ENCODE measurements at regions not wholly inside any gene's neighbourhood (a gene's known extent, or its start where the extent isn't known, plus 50 kb on each side); places are given as distances from the start of the nearest gene placed in this dataset.

DNA sequence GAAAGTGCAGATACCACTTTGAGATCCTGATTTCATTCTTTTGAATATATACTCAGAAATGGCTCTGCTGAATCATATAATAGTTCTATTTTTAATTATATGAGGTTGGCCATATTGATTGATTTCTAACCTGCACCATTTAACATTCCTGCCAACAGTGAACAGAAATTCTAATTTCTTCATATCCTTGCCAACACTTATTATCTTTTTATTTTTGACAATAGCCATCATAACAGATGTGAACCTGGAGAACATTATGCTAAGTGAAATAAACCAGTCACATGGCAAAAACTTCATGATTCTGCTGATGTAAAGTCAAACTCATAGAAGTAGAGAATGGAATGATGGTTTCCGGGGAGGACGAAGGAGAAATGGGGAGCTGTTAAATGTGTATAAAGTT, 344.5 kb upstream of the CYRIA start:
- H3K27me3 ChIP-seq = no peaks in the 10 kb centered on the region
- H3K4me1 ChIP-seq (ENCODE audit: low read depth) = no peaks in the 10 kb centered on the region
- no peak for DNase-seq (ENCODE audit: low read depth in 1 of 2, low spot score in 1 of 2)
- H3K27ac ChIP-seq = no peak overlapping the region
- no peak overlapping the region for H3K4me3 ChIP-seq
- no peaks in the 10 kb centered on the region for H3K9me3 ChIP-seq (ENCODE audit: low read depth)
- H3K36me3 ChIP-seq = no peaks in the 10 kb centered on the region
- TF ChIP-seq, protein P1, sequence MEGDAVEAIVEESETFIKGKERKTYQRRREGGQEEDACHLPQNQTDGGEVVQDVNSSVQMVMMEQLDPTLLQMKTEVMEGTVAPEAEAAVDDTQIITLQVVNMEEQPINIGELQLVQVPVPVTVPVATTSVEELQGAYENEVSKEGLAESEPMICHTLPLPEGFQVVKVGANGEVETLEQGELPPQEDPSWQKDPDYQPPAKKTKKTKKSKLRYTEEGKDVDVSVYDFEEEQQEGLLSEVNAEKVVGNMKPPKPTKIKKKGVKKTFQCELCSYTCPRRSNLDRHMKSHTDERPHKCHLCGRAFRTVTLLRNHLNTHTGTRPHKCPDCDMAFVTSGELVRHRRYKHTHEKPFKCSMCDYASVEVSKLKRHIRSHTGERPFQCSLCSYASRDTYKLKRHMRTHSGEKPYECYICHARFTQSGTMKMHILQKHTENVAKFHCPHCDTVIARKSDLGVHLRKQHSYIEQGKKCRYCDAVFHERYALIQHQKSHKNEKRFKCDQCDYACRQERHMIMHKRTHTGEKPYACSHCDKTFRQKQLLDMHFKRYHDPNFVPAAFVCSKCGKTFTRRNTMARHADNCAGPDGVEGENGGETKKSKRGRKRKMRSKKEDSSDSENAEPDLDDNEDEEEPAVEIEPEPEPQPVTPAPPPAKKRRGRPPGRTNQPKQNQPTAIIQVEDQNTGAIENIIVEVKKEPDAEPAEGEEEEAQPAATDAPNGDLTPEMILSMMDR (IDR thresholded peaks at IDR 0.05; ENCODE audit: low read depth, low read length) = no peak

DNA sequence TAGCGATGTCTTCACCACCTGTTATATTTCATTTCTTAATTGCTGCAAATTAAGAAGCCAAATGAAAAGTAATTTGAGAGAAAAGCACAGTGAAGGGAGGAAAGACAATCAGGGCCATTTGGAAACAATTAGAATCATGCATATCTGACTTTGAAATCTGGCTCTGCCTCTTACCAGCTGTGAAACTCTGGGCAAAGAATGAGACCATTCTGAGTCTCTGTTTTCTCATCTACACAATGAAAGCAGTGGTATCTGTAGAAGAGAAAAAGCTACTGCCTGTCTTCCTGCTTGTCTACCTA, 334.5 kb upstream of the CYRIA start:
- Histone ChIP-seq H3K27me3 (no peaks in the 10 kb centered on the region), H3K4me3 (no peak overlapping the region)
- TF ChIP-seq, protein P1 (IDR thresholded peaks at IDR 0.05; ENCODE audit: low read depth, low read length) = no peak

DNA sequence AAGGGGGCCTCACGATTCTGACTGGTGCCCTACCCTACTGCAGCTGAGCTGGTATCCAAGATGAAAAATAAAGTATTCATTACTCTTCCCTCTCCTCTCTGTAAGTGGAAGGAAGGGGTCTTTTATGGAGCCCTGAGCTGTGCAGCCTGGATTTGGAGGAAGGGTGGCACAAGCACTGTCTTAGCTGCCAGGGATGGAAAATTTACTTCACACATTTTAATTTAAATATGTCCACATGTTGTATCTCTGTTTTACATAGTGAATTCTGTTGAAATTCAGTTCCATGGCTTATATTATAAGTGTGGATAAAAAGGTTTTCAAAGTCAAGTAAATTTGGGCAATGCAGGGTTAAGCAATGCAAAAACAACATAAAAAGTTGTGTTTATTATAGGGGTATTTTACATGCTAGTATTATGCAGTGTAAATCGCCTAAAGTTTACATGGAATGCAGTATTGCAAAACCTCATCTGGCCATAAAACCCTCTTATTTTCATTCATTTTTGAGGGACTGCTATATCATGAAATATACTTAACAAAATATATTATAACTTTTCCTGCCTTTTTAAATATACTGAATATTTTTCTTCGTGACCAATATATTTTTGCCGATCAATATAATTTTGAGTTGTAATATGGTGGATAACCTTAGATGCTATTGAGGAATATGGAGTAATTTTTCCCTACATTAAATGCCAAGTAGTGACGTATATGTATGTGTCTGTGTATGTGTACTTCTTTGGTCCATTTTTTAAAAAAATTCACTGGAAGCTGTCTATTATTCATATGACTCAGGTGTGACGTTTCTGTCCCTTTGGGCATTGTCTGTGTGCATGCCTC, 333.9 kb upstream of the CYRIA start:
- TF ChIP-seq, protein P1 (IDR thresholded peaks at IDR 0.05; ENCODE audit: low read depth, low read length) = no peak
- Histone ChIP-seq H3K9me3 (ENCODE audit: low read depth) (no peaks in the 10 kb centered on the region), H3K4me1 (ENCODE audit: low read depth) (no peaks in the 10 kb centered on the region), H3K36me3 (no peaks in the 10 kb centered on the region), H3K27ac (no peak overlapping the region), H3K4me3 (no peak overlapping the region), H3K27me3 (no peaks in the 10 kb centered on the region)
- DNase-seq (ENCODE audit: low read depth in 1 of 2, low spot score in 1 of 2) = no peak

More for the DNA sequence above, 334.5 kb upstream of the CYRIA start:
- Histone ChIP-seq H3K9me3 (ENCODE audit: low read depth) (no peaks in the 10 kb centered on the region), H3K4me1 (ENCODE audit: low read depth) (no peaks in the 10 kb centered on the region), H3K27ac (no peak overlapping the region), H3K36me3 (no peaks in the 10 kb centered on the region)
- no peak for DNase-seq (ENCODE audit: low read depth in 1 of 2, low spot score in 1 of 2)

DNA sequence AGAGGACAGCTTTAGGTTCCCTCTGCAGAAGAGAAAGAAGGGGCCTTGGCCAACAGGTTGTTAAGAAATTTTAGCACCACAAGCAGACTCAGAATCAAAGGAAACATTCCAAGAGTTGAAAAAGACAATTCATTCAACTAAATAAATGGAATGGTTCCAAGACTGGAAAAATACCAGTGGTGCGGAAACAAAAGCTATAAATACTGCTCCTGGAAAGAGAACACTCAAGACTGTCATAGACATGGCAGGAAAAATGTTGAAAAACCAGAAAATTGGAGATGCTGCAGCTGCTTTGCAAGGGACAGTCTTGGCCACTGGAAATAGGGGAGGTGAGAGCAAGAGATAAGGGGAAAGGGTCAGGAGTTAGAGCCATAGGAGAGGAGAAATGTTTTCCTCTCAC, 312.7 kb upstream of the CYRIA start:
- DNase-seq (ENCODE audit: low read depth in 1 of 2, low spot score in 1 of 2) = no peak
- H3K4me3 ChIP-seq = no peak overlapping the region
- no peak overlapping the region for H3K27ac ChIP-seq

DNA sequence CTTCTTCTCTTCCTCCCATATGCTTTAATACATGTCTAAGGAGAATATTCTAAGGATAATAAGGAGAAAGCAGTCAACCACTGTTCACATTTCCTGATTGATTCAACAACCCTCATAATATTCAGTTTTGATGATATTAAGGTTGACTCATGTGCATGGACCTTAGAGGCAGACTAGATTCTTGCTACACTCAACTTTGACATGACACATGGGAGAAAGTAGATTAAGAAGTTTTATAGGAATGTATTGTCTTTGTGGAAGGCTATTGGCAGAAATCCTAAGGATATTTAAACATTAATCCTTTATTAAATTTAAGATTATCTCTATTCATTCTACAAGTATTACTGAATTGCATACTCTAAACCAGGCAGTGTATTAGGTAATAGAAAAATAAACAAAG, 309.1 kb upstream of the CYRIA start:
- Histone ChIP-seq H3K4me3 (no peak overlapping the region), H3K4me1 (ENCODE audit: low read depth) (no peaks in the 10 kb centered on the region), H3K36me3 (no peaks in the 10 kb centered on the region), H3K9me3 (ENCODE audit: low read depth) (no peaks in the 10 kb centered on the region), H3K27ac (no peak overlapping the region), H3K27me3 (no peaks in the 10 kb centered on the region)
- TF ChIP-seq, protein P1 (IDR thresholded peaks at IDR 0.05; ENCODE audit: low read depth, low read length) = no peak
- no peak for DNase-seq (ENCODE audit: low read depth in 1 of 2, low spot score in 1 of 2)

More for the DNA sequence above, 312.7 kb upstream of the CYRIA start:
- Histone ChIP-seq H3K9me3 (ENCODE audit: low read depth) (no peaks in the 10 kb centered on the region), H3K27me3 (no peaks in the 10 kb centered on the region), H3K36me3 (no peaks in the 10 kb centered on the region), H3K4me1 (ENCODE audit: low read depth) (no peaks in the 10 kb centered on the region)
- TF ChIP-seq, protein P1 (IDR thresholded peaks at IDR 0.05; ENCODE audit: low read depth, low read length) = no peak

Data from cardiac muscle cell (in vitro differentiated cells and primary cell).